ENCODE measurements at regions not wholly inside any gene's neighbourhood (a gene's known extent, or its start where the extent isn't known, plus 50 kb on each side); places are given as distances from the start of the nearest gene placed in this dataset.

GRCh38 chr2:128867311-128867710 lies 548.6 kb upstream of the HS6ST1 start:
- no peak overlapping the region for H3K9ac ChIP-seq
- no peaks in the 10 kb centered on the region for H3K4me1 ChIP-seq
- no peak overlapping the region for H3K4me3 ChIP-seq (ENCODE audit: low read depth, low read length)
- H2AFZ ChIP-seq, result no peak overlapping the region
- no peaks in the 10 kb centered on the region for H3K9me3 ChIP-seq (ENCODE audit: control insufficient read depth, low read length)
- no peaks in the 10 kb centered on the region for H3K36me3 ChIP-seq (ENCODE audit: control insufficient read depth, insufficient read depth, low read length)
- H3K27ac ChIP-seq, result no peak overlapping the region
- no peaks in the 10 kb centered on the region for H3K79me2 ChIP-seq
- TF ChIP-seq, protein P1, sequence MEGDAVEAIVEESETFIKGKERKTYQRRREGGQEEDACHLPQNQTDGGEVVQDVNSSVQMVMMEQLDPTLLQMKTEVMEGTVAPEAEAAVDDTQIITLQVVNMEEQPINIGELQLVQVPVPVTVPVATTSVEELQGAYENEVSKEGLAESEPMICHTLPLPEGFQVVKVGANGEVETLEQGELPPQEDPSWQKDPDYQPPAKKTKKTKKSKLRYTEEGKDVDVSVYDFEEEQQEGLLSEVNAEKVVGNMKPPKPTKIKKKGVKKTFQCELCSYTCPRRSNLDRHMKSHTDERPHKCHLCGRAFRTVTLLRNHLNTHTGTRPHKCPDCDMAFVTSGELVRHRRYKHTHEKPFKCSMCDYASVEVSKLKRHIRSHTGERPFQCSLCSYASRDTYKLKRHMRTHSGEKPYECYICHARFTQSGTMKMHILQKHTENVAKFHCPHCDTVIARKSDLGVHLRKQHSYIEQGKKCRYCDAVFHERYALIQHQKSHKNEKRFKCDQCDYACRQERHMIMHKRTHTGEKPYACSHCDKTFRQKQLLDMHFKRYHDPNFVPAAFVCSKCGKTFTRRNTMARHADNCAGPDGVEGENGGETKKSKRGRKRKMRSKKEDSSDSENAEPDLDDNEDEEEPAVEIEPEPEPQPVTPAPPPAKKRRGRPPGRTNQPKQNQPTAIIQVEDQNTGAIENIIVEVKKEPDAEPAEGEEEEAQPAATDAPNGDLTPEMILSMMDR (IDR thresholded peaks at IDR 0.05), result no peak
- H3K4me2 ChIP-seq (ENCODE audit: low read length), result no peak overlapping the region
- no peaks in the 10 kb centered on the region for H3K27me3 ChIP-seq (ENCODE audit: control insufficient read depth, insufficient read depth, low read length)

GRCh38 chr2:128867936-128868636 lies 549.4 kb upstream of the HS6ST1 start:
- H3K9ac ChIP-seq, result no peak overlapping the region
- H3K27ac ChIP-seq, result no peak overlapping the region
- no peak overlapping the region for H3K4me3 ChIP-seq (ENCODE audit: low read depth, low read length)
- no peaks in the 10 kb centered on the region for H3K27me3 ChIP-seq (ENCODE audit: control insufficient read depth, insufficient read depth, low read length)
- no peaks in the 10 kb centered on the region for H3K79me2 ChIP-seq
- no peaks in the 10 kb centered on the region for H3K9me3 ChIP-seq (ENCODE audit: control insufficient read depth, low read length)
- no peak overlapping the region for H2AFZ ChIP-seq
- TF ChIP-seq, protein P1 (IDR thresholded peaks at IDR 0.05), result no peak
- no peaks in the 10 kb centered on the region for H3K4me1 ChIP-seq
- H3K36me3 ChIP-seq (ENCODE audit: control insufficient read depth, insufficient read depth, low read length), result no peaks in the 10 kb centered on the region
- no peak overlapping the region for H3K4me2 ChIP-seq (ENCODE audit: low read length)

DNA sequence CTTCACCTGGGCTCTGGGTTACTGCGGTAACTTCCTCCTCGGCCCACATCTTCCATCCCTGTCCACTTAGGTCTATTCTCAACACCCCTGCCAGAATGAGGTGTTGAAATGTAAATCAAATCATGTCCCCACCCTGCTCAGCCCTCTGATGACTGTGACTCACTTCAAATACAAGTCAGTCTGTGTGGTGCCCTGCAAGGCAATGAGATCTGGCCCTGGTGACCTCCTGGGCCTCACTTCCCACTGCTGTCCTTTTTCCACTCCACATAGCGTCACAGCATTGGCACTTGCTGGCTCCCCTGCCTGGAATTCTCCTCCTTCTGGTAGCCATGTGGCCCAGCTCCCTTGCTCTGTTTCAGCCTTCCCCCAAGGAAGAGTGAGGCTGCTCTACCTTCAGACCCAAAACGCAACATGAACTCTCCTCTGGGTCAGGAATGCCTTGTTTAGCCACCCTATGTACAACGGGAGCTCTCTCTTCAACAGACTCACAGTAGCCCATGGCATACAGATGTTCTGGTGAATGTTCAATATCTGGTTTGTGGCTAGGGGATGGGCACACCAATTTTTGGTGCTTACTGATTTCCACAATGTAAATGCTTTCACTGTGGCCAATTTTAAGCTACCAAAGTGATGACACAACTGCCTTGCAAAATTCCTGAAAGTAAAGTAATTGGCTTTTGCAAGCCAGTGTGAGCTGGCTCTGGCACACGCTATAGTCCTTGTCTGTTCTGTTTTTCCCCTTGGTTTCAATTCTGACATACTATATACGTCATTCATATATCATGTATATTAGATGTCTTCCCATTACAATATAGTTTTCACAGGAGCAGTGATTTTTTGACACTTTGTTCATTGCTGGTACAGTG lies 550.3 kb upstream of the HS6ST1 start:
- Histone ChIP-seq H3K9ac (no peak overlapping the region), H3K4me2 (ENCODE audit: low read length) (no peak overlapping the region), H3K4me3 (ENCODE audit: low read depth, low read length) (no peak overlapping the region), H2AFZ (no peak overlapping the region), H3K27ac (no peak overlapping the region), H3K36me3 (ENCODE audit: control insufficient read depth, insufficient read depth, low read length) (no peaks in the 10 kb centered on the region), H3K4me1 (no peaks in the 10 kb centered on the region), H3K27me3 (ENCODE audit: control insufficient read depth, insufficient read depth, low read length) (no peaks in the 10 kb centered on the region), H3K9me3 (ENCODE audit: control insufficient read depth, low read length) (no peaks in the 10 kb centered on the region), H3K79me2 (no peaks in the 10 kb centered on the region)
- TF ChIP-seq, protein P1 (IDR thresholded peaks at IDR 0.05), result no peak

DNA sequence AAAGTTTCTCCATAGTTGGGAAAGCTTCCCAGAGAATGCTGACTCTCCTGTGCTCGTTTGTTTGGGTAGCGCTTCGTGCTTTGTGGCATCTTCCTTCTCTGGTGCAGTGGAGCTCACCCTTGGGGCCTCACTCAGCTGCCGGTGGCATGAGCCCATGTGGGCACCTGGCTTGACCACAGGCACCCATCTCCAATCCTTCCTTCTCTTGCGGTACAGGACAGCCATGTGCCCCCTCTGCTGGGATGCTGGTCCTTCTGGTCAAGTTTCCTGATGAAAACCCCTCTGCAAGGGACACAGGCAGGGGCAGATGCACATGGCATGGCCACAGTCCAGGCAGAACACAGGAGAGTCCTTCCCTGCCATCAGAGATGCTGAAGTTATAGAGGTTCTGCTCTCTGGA lies 555.9 kb upstream of the HS6ST1 start:
- TF ChIP-seq, protein P1 (IDR thresholded peaks at IDR 0.05), result no peak
- Histone ChIP-seq H3K27ac (no peak overlapping the region), H3K4me3 (ENCODE audit: low read depth, low read length) (no peak overlapping the region), H2AFZ (no peak overlapping the region), H3K4me2 (ENCODE audit: low read length) (no peak overlapping the region), H3K36me3 (ENCODE audit: control insufficient read depth, insufficient read depth, low read length) (no peaks in the 10 kb centered on the region), H3K27me3 (ENCODE audit: control insufficient read depth, insufficient read depth, low read length) (no peaks in the 10 kb centered on the region), H3K9me3 (ENCODE audit: control insufficient read depth, low read length) (no peaks in the 10 kb centered on the region), H3K9ac (no peak overlapping the region), H3K4me1 (no peaks in the 10 kb centered on the region), H3K79me2 (no peaks in the 10 kb centered on the region)

All from parathyroid adenoma (tissue), 2 donors.